NCI-H2107 treated with DMSO at 0.1 percent for 48 hours (cell line): ENCODE measurements at regions not wholly inside any gene's neighbourhood (a gene's known extent, or its start where the extent isn't known, plus 50 kb on each side); places are given as distances from the start of the nearest gene placed in this dataset.
A peak's percentile ranks its signal among the peaks of the same experiment; 100 is the strongest.
"Not testable (repeated sequence)": the region's sequence is repeated elsewhere in the genome, so short reads cannot be mapped to it uniquely, and the experiment has no call there.

Experiments
- DNase-seq: peaks from one replicate; lab custom pipeline; 2025; ENCODE audit not compliant: unreplicated experiment; lab: John Stamatoyannopoulos, UW

DNA sequence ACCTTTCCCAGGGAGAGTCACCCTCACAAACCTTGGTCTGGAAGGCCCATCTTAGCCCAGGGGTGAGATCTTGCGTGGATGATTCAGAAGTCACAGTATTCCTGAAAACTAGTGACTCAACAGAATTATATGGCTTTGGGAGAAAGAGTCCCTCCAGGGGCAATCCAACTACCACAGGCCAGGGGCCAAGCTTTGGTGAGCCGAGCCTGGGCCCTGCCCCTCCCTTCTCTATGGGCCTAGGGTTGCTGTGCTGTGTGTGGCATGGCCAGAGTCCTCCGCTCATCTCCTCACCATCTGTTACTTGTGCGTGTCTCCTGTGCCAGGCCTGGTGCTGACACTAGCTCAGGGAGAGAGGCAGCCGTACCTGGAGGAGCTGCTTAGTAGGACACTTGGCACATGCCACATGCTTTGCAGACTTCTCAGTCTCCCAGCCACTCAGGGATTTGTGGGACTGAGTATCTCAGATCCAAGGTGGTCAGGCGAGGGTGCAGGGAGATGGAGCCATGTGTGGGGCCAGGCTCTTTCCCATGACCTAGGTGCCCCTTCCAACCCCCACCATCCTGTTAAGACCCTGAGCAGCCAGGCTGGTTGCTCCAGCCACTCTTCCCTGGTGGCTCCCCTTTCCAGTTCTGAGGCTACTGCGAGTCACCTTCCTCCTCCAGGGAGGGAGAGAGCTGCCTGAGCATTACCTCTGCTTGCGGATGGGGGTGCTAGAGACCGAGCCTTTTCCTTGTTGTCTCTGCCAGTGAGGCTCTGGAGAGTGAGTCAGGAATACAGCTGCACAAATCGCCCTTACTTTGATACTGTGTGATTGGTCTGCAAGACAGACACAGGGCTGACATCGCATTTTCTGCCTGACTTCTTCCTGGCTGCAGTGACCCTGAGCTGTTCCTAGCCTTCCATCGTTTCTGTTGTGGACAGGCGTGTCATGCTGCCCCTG is 94.1 kb downstream of the SLC25A47 start:
- DNase-seq, result peak; percentile 93

DNA sequence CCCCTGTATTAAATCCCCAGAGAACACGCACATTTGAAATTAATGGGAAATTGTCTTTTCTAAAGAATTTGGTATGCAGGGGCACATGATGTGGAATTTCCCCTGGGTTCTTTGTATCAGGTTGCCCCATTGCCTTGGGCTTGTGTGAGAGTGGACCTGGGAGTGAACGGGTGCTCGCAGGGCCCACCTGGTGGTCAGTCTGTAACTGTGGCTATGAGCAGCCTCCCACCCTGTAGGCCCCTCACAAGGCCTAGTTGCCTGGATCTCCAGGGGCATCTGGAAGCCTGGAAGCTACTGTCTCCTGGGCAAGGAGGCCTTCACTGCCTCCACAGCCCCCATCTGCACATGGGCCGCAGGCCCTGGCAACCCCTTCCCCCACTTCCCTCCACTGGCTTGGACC is 96.7 kb downstream of the SLC25A47 start:
- no peak for DNase-seq

DNA sequence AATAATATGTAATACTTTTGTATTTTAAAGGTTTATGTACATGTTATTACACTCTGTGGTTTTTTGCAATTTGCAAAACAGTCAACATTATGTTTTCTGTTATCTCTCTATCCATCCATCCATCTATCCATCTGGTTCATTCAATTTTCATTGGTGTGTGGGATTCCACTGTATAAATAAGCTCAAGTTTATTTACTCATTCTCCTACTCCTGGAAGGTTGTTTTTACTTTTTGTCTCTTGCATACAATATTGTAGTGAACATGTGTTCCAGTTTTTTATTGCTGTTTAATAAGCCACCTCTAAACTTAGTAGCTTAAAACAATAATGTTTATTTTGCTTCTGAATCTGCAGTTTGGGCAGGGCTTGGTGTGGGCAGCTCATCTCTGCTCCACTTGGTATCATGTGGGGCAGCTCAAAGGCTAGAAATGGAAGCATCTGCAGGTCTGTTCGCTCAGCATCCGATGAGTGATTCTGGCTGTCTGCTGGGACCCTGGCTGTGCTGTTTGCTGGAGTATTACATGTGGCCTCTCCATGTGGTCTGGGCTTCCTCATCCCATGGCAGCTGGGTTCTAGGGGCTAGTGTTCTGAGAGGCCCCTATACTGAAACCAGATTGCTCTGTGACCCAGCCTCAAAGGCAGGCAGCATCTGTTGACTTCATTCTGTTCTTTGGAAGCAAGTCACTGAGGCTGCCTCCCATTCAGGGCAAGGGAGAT is 98.8 kb downstream of the SLC25A47 start:
- no peak for DNase-seq

DNA sequence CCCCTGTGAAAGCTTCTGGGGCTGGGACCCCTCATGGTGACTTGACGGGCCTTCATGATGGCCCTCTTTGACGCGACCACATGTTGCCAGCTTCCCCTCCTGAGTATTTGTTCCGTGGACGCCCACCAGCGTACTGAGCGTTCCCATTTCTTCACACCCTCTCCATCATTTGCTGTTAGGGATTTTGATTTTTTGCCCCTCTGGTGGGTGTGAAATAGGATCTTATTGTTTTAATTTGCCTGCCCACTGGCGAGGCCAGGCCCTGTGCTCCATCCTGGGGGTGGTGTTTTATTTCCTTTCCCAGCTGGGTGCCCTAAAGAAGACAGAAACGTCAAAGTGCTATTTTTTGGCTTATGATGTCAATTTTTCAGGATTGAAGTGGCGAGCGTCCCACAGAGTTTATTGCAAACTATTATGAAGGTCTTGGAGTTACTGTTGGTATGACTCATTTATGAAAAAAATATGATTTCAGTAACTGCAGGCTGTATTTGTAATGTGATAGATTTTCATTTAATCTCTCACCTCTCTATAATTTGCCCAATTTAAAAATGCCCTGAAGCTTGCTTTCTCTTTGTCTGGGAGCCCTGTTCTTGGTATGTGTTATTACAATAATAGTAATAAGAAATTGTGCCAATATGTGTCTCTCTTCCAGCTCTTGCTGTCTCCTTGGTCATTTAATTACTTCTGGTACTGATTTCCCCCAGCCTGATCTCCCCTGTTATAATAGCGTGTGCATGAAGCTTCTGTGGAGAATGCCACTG is 99.6 kb downstream of the SLC25A47 start:
- DNase-seq, result no peak

DNA sequence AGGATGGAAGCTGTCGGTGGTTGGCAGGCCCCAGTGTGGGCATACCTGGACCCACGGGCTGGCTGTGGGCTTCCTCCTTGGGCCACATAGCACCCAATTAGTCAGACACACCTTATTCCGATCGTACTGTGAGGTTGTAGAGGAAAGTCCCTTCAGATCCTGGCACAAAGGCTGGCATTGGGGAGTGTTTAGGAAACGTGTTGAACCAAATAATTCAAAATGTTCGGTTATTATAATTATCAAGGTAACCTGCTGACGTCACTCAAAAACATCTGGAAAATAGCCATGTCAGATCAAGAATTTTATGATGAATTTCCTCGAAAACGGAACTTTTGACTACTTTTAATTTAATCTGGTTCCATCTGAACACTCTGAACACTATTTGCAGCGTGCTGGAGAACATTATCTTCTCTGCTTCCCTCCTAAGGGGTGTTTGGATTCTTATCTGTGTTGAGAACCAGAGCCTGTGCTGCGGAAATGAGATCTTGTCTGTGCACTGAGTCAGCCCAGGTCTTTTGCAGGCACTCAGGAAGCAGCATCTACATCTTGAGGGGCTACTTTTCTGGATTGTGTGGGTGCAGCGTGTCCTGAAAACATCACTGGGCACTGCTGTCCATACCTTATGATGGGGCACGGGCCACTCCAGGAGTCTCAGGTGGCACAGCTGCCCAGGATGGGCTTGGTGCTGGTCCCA is 100.3 kb downstream of the SLC25A47 start:
- DNase-seq, result no peak

DNA sequence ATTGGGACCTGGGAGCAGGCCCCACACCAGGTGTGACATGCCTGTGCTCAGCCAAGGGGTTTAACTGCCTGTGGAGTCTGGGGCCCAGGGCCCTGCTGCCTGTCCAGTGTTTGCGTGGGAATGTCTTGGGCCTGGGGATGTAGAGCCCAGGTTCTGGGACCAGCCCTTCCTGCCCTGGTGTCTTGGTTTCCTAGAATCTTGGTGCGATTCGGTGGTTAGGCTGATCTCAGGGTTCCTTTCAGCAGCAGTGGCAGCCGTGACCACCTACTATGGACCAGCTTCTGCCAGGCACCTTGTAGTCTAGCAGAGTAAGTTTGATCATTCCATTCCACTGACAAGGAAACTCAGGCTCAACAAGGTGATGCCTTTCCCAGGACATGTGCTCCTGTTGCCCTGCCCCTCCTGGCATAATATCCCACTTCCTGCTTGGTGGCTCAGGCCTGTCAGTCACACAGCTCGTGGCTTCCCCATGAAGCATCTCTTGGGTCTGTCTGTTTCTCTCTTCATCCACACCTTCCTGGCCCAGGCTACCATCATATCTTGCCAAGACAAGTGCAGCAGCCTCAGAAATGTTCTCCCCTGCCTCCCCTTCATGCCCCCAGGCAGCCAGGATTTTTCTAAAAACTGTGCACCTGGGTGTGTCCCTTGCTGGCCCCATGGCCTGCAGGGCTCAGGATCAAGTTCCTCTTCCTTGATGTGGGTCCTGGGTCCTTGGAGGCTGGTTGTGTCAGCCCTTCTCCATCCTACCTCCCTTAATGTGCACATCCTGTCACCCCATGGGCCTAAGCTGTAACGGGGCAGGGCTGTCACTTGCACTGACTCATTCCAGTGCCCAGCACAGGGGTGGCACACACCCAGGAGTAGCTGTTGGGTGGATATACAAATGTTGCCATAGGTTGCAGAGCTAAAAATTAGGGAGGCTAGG is 101.6 kb downstream of the SLC25A47 start:
- DNase-seq, result no peak

DNA sequence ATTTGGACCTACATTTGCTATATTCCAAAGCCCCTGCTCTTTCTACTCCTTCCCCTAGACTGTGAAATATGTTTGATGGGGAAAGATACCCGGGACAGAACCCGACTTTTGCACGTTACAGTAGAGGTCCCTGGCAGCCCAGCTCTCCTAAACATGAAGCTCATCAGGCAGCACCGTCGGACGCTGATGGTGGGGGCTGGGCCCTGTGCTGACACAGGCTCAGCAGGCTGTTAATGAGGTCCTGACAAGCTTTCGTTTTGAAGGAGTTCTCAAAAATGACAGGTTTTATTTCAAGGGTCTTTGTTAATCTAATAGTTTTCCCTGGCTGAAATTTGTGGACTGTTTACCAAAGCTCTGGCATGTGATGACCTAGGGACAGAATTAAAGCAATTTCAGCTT is 102.3 kb downstream of the SLC25A47 start:
- no peak for DNase-seq

DNA sequence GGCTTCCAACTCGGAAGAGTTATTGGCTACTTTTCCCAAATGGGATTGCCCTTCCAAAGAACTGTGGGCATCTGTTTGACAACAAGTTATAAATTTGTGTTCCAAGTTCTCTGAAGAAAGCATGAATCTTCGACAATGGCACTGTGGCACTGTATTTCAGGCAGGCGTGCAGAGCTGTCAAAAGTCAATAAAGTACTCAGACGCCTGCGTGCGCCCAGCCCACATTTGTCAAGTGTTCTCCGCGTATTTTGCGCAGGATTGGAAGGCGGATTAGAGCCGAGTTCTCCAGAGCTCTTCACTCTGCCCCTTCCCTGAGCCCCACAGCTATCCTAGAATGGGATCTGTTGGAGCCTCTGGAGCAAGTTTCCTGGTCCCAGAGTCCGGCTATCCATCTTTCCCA is 103.2 kb downstream of the SLC25A47 start:
- DNase-seq, result no peak

DNA sequence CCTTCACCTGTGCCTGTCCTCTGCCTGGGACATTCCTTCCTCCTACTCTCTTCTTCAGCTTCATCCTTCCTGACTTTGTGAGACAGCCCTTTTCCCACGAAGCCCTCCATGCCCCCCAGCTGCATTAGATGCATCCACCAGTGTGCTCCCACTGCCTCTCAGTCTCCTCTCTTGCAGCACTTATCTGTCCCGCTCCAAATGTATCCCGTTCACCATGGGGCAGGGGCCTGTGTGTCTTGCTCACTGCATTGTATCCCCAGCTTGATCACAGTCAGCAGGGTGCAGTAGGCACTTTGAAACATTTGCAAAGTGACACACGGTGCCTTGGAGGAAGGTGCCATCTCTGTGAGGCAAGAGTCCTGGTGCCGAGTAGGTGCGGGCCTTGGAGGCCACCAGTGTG is 104.0 kb downstream of the SLC25A47 start:
- DNase-seq, result no peak

DNA sequence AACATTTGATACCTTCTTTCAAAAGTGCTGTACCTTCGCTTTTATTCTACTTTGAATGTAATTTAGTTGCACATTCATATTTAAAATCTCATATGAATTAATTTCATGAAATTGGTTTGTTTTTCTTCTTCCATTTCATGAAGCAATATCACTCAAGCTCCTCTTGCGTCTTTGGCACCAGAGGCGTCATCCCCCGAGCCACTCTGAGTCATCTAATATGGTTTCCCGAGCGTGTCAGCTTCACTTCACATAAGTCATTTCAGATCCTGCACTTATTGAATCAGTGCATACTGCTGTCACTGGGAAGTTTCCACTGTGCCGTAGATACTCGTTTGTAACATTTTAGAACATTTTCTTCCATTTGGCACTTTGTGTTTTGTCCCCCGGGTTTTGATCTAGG is 105.6 kb downstream of the SLC25A47 start:
- DNase-seq, result no peak

DNA sequence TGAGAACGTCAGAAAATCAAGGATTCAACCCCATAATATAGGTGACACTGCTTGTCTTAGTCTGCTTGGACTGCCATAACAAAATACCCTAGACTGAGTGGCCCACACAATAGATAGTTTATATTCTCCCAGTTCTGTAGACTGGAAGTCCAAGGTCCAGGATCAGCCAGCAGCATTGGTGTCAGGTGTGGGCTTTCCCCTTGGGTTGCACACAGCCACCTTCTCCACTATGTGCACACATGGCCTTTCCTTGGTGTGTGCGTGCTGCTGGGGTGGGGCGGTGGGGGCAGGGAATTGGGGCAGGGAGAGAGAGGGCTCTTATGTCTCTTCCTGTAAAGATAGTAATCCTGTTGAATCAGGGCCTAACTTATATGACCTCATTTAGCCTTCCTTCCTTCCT is 106.4 kb downstream of the SLC25A47 start:
- DNase-seq, result no peak

DNA sequence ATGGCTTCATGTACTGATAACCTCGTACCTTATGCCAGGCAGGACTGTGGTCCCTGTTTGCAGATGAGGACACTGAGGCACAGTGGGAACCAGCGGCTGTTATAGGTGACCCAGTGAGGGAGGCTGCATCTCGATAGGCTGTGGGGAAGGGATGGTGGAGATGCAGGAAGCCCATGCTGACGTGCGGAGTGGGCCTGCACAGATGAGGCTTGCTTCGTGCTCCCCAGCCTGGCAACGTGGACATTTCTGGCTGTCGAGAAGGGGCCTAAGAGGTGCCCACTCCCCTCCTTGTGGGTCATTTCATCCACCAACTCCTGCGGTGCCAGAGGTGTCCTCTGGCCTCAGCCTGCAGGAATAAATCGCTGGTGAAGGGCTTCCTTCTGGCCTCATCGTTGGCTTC is 107.4 kb downstream of the SLC25A47 start:
- DNase-seq, result no peak

DNA sequence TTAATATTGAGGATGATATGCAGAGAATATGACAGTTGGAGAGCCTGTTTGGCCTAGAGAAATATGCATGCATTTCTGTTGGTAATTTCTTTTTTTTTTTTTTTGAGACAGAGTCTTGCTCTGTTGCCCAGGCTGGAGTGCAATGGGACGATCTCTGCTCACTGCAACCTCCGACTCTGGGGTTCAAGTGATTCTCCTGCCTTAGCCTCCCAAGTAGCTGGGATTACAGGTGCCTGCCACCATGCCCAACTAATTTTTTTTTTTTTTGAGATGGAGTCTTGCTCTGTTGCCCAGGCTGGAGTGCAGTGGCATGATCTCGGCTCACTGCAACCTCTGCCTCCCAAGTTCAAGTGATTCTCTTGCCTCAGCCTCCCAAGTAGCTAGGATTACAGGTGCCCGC is 108.3 kb downstream of the SLC25A47 start:
- not testable (repeated sequence) for DNase-seq

DNA sequence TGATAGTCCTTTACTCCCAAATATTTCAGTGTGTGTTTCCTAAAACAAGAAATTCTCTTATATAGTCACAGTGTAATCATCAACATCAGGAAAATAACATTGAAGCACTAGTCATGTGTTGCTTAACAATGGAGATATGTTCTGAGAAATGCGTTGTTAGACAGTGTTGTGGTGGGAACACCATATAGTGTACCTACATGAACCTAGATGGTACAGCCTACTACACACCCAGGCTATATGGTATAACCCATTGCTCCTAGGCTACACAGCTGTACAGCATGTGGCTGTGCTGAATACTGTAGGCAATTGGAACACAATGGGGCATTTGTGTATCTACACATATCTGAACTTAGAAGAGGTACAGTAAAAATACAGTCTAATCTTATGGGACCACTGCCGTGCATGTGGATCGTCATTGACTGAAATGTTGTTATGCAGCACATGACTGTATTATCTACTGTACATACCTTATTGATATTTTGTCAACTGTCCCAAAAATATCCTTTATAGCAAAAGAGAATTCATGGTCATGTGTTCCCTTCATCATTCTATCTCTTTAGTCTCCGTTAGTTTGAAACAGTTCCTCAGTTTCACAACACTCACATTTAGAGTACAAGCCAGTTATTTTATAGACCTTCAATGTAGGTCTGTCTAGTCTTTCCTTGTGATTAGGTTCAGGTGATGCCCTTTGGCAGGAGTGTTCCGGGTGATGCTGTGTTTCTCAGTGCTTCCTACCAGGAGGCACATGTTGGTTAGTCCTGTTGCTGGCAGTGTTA is 109.7 kb downstream of the SLC25A47 start:
- no peak for DNase-seq

DNA sequence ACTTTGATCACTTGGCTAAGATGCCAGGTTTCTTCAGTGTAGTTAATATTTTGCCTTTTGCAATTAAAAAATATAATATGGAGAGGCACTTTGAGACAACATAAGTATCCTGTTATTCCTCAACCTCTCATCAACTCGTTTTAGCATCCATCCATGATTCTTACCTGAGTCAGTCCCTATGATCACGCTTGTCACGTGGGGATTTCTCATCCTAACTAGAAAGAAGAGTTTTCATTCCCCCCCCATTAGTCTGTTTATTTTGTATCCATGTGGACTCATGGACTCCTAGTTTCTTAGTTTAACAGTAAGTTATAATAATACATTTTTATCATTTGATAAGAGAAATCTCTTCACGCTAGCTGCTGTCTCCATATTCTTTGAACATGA is 110.3 kb downstream of the SLC25A47 start:
- DNase-seq, result no peak

DNA sequence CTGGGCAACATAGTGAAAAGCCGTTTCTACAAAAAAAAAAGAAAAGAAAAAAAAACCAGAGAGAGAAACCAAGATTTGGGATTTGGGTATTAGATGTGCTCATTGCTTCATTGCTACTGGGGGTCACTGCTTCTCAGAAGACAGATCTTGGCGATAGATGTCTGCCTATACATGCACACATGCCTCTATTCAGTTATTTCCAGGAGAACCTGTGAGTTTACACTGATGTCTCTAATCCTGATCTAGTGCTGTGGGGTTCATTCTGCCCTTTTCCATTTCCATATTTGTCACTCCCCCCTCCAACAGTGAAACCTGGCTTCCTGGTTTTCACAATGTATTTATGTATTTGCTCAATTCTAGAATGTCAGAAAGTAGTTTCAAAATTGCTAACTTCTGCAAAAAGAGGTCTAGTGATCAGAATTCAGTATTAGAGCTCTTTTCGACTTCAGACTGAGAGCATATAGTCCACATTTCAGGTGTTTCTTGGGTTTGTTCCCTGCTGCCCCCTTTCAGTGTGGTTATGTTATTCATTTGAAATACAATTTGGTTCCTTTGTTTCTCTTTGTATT is 111.0 kb downstream of the SLC25A47 start:
- DNase-seq, result no peak

DNA sequence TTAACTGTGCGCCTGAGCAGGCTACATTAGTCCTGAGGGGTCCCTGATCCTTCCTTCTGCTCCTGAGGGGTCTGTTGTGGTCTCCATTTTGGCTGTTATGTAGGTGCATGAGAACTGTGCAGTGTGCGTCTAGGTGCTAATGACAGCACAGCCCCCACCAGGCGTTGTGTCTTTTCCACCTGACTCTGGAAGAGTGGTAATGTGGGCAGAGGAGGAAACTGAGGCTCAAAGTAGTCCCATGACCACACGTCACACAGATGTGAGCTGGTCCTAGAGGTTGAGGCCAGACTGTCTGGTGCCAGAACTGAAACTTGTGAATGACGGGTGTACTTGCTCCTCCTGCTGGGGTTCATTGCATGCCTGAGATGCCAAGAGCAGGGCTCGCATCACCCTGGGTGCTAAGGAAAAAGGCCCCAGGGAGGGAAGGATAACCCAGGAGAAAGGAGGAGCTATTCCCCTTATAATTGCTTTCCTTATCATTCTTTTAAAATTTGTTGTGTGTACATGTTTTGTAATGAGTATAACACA is 111.8 kb downstream of the SLC25A47 start:
- no peak for DNase-seq

DNA sequence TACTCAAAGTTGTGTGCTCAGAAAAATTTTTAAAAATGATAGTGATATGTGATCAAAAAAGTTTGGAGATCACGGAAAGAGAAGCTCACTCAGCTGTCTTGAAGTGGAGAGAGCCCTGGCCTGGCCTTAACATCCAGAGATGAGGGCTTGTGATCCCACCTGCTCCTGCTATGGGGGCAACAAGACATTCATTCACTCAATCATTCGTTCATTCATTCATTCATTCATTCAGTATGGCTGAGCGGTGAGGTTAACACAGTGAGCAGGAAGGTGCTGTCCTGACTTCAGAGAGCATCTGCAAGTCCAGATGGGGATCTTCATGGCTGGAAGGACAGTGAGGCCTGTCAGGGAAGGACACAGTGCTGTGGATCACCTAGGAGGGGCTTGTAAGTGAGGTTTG is 112.3 kb downstream of the SLC25A47 start:
- no peak for DNase-seq
